HG03575 (cell line): ENCODE measurements at regions not wholly inside any gene's neighbourhood (a gene's known extent, or its start where the extent isn't known, plus 50 kb on each side); places are given as distances from the start of the nearest gene placed in this dataset.
"Not testable (repeated sequence)": the region's sequence is repeated elsewhere in the genome, so short reads cannot be mapped to it uniquely, and the experiment has no call there.

ENCODE experiments used
- ATAC-seq: cut with Tn5 transposase; IDR thresholded peaks from one replicate; pipeline ENCODE4 v1.9.1; 2021; ENCODE audit not compliant: unreplicated experiment, insufficient number of reproducible peaks, low FRiP score; ENCODE audit errors: extremely low read depth

DNA sequence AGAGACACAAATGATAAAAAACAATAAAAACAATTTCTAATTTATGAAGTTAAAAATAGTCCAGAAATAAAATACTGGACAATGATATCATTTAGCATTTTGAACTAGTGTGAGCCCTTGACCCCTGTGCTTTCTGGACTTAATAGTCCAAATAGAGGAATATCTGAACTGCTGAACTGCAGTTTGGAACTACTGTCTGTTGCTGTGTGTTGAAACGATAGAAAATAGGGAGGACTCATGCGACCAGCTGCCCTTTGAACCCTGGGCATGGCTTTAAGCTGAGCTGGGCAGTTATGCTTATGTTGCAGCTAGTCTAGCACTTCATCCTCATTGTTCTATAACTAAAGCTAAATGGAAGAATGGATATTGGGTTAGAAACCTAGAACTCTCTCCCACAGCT is 99.5 kb downstream of the FMR1NB start:
- ATAC-seq, result no peak

DNA sequence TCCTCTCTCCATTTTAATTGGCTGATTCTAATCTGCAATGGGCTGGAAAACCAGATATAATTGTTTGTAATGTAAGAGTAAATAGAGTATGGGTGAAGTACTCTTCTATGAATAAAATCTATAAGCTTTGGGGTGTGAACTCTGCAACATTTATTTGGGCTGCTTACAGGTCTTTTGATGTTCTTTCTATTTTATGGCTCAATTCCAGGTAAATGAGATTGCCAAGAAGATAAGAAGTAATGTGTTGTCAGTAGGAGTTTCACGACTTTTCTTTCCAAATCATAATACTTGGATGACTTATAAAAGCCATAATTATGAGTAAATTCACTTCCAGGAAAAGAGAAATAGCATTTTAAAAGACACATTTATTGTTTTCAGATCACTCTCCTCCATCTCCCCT is 103.5 kb downstream of the FMR1NB start:
- ATAC-seq, result no peak

DNA sequence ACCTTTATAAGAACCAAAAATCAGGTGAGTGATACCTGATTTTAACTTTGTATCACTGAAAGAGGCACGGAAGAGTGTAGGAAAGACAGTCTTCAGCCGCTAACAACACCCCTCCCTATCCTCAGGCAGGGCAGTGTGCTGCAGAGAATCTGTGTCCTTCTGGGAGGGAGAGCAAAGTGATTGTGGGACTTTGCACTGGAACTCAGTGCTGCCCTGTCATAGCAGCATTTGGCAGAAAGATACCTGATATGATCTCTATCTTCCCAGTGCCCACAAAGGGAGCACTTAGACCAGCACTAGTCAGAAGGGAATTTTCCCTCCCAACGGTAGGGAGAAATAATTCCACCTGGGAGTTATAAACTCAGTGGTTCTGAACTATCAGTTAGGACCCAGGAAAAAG is 139.0 kb downstream of the FMR1NB start:
- ATAC-seq, result no peak

DNA sequence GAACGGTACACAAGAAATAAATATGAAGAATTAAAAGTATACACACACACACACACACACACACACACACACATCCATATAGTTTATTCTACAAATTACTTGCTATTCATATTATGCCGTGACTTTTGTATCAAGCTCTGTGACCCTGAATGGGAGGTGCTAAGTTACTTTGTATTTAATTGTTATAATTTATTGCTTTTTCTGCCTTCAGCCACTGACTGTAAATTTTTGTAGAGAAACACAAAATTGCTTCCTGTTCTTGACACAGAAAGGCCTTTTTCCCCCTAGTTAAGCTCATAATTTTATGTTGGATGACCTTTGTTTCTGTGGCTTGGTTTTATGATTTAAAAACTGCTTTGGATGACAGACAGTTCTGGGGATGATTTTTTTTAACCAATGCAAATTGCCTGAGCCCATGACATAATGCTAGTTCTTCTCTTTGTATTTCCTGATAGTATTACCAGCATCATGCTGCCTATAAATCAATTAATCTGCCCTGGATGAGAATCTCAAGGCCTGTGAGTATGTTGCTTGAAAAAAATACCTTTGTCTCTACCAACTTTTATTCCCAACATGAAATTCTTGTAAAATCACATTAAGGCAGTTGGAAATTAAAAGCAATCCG is 140.0 kb downstream of the FMR1NB start:
- ATAC-seq, result no peak

DNA sequence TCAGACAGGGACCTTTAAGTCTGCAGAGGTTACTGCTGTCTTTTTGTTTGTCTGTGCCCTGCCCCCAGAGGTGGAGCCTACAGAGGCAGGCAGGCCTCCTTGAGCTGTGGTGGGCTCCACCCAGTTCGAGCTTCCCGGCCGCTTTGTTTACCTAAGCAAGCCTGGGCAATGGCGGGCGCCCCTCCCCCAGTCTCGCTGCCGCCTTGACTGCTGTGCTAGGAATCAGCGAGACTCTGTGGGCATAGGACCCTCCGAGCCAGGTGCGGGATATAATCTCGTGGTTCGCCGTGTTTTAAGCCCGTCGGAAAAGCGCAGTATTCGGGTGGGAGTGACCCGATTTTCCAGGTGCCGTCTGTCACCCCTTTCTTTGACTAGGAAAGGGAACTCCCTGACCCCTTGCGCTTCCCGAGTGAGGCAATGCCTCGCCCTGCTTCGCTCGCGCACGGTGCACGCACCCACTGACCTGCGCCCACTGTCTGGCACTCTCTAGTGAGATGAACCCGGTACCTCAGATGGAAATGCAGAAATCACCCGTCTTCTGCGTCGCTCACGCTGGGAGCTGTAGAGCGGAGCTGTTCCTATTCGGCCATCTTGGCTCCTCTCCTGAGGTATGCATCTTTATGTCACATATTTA is 147.9 kb downstream of the FMR1NB start:
- not testable (repeated sequence) for ATAC-seq

DNA sequence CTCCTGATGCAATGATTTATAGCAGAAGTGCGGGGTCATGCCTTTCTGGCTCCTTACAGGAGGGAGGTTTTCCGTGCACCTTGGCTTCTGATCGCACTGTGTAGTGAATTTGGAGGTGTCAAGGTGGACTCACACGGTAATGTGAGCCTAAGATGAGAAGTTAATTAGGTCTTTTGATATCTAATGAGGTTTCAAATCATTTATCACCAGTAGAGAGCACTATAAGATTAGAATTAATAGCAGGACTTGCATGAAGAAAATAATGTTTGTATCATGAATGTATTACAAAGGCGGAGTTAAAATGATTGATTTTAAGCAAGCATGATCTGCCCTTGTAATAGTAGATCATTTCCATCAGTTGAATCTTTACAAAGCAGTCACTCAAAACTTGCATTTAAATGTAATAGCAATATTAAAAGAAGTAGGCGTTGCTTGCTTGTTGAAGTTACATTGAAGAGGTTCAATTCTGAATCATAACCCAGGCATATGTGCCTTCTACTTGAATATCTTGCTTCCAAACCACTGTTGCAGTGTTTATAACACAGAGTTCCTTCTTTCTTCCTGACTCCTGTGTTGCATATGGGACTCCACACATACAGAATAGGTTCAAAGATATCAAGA is 152.1 kb downstream of the FMR1NB start:
- no peak for ATAC-seq

DNA sequence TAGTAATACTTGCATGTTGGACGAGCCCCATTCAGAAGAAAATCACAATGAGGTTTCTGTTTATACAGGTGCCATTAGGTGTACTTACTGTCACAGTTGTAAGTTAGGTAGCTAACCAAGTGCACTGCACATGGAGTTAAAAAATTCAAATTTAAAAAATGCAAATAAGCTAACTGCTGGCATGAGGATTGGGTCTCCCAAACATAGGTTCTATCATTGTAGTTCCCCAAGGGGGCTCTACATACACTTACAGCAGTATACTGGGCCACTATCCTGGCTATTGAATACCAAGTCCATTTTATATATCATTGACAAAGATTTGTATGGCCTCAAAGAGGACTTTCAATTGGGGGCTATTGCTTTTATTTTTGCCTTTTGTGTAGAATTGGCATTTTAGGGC is 153.4 kb downstream of the FMR1NB start:
- ATAC-seq, result no peak

DNA sequence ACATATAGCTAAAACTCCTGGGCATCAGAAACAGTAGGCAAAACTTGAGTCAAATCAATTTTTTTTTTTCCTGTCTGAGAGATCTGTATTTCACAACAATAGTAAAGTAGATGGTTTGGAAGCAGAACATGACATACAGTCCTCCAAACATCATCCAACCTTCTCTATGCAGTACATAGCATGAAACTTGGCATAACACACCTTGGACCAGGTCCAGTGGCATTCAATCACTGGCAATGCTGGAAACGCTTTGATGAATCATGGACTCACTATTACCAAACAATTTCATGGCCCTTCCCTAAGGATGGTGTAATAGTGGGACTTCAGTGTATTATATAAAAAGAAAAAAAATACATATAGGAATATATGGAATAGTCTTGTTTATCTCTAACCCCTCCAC is 154.6 kb downstream of the FMR1NB start:
- ATAC-seq, result no peak

DNA sequence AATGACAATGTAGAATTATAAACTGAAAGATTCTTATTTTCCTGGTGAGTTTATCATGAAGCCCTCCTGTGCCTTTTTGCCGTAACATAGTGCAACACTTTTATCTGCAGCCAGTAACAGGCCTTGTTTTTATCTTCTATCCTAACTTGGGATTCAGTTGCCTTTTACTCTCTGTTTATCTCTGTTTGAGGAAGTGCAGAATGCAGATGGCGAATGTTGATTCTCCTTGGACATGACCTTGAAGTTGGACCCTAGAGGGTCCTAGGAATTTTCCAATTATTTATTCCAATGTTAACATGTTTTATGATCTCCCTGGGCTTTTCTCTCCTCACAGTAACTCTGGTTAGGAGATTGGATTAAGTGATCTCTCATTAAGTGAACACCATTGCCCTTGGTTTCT is 165.0 kb downstream of the FMR1NB start:
- ATAC-seq, result no peak

DNA sequence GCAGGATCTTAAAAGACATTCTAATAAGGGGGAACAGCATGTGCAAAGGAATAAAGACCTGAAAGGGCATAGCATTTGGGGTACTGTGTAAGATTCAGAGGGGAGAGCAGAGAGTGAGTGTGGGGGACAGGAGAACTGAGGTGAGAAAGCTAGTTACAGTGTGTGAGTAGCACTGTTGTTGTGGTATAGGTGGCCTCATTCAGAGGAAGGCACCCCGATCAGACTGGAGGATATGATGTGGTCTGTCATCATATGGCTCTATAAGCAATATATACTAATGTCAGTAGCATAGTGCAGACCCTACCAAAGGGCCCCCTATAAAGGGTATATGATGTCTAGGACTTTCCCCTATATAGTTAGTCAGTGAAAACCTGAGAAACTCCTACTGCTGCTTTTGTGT is 175.8 kb downstream of the FMR1NB start:
- no peak for ATAC-seq

DNA sequence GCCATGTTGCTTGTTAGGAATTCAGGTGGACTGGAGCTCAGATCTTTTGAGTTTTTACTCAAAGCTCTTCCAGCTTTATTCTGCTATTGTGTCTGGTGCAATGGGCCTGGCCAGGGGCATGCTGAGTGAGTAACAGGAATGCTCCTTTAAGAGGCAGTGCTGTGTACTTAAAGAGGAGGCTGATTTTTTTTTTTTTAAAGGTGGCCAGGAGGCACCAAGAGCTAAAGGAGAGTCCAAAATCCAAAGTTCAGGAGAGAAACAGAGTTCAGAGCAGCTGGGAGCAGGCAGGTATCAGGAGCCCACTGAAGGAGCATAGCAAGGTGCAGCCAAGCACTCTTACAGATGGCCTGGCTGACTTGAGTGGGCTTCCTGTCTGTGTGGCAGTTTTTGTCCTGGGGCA is 178.7 kb downstream of the FMR1NB start:
- ATAC-seq, result no peak

DNA sequence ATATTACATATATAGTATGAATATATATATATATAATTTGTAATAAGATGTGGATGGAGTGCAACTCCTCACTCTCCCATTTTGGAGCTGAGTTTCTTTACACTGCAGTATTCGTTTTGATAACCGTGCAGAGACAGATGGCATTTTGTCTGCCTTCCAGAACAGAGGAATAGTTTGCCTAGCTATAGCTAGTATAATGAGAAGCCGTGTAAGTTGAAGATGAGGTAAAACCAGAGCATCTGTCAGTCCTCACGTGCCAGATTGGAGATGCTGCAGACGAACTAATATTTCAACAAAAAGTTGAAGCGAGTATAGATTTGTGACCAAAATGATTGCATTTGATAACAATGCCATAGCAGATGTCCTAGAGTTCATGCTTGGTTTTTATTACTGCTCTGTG is 180.6 kb downstream of the FMR1NB start:
- no peak for ATAC-seq

DNA sequence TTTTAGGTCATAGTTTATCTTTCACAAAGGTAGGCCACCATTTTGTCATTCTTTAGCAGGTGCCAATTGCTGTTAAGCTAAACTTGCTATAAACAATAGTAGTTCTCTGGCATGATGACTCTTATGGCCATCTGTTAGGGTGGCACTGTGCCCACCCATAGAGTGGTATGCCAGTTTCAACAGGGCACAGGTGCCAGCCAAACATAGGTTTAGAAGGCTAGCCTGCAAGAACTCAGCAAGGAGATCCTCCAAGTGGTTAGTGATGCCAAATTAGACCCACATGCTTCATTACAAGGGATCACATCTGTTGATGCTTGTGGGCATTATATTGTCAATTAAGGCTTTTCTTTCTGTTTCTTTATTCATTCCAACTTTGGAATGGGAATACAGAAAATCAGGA is 204.5 kb downstream of the FMR1NB start:
- no peak for ATAC-seq

DNA sequence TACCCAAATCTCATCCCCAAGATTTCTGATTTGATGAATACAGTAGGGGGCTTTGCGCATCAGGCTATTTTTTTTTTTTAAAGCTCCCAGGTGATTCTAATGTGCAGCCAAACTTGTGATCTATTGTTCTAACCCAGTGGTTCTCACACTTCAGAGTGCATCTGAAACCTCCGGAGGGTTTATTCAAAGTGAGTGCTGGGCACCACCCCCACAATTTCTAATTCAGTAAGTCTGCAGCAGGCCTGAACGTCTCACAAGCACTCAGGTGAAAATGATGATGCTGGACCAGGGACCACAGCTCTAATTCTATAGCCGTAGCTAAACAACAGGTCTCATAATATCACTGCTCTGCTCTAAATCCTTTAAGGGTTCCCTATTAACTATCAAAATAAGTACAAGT is 211.4 kb downstream of the FMR1NB start:
- ATAC-seq, result no peak

DNA sequence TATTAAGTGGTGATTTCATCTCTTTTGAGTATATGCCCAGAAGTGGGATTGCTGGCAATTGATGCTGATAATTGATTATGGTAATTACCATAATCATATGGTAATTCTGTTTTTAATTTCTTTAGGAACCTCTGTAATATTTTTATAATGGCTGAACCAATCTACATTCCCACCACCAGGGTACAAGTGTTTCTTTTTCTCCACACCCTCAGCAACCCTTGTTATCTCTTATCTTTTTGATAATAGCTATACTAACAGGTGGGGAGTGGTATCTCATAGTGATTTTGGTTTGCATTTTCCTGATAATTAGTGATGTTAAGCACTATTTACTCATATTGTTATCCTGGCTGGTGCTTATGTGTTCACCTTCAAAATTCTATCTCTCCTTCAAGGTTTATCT is 212.6 kb downstream of the FMR1NB start:
- no peak for ATAC-seq

DNA sequence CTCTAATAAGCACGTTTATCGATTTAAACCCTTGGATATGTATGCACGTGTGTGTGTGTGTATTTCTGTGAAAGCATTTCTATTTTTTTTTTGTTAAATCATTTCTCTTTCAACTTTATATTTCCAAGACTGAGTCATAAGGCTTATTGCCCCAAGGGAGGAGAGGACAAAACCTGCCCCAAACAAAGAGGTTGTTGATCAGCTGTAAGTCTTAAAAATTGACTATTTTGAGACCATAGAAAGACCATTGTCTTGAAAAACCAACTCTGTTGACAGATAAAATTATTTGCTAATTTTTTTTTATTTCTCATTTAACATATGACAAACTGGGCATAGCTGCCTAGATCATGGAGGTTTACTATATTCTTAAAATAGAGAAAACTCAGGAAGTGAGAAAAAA is 222.4 kb downstream of the FMR1NB start:
- no peak for ATAC-seq

DNA sequence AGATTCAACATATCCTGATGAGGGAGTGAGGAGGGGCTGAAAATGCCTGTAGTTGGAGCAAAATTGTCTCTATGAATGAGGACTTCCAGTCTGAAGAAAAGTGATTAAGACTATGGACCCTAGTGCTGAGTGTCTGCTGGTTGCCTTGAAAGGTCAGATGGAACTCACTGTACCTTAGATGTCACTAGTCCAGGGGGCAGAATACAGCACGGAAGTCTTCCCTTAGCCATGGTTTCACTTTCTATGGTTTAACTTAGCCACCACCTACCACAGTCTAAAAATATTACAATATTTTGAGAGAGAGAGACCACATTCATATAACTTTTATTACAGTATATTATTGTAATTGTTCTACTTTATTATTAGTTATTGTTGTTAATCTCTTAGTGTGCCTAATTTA is 223.1 kb downstream of the FMR1NB start:
- ATAC-seq, result no peak

DNA sequence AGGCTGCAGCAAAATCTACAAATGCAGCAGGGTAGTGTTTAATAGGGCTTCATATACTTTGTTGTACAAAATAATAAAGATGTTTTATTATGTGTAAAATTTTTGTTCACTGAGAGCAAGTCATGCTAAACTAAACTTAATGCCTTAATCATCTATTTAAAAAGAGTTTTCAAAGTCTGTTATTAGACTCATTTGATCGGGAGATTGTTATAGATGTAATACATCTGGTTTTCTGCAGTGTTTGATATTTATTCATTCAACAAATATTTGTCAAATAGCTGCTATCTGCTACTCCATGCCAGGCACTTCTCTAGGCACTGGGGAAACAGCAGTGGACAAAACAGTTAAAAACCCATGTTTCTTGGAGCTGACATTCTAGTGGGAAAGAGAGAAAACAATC is 233.6 kb downstream of the FMR1NB start:
- ATAC-seq, result no peak

DNA sequence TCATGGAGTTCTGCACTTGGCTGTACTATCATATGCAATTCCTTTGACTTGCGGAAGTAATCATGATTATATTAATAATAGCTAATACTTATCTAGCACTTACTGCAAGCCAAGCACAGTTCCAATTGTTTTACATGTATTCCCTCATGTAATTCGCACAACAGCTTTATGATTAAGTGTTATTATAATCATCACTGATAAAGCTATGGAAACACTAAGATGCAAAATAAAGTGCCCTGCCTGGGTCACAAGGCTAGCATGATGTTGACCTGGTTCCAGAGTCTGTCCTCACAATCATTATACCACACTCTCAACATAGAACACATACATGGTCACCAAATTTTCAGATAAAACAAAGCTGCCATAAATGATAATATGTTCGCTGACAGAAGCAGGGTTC is 234.6 kb downstream of the FMR1NB start:
- no peak for ATAC-seq

DNA sequence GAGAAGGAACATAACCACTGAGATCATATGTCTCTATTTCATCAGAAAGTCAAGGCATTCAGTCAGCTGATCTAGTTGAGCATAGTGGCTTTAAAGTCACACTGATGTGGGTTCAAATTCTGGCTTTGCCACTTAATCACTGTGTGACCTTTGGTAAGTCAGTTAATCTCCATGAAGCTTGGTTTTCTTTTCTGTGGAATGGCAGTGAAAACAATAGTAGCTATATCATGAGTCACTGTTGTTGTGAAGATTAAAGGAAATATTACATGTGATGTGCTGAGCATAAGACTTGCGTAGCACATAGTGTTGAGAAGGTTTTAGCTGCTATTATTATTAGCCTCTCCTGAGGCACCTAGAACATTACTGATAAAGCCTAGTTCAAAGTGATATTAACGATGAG is 242.2 kb downstream of the FMR1NB start:
- no peak for ATAC-seq

DNA sequence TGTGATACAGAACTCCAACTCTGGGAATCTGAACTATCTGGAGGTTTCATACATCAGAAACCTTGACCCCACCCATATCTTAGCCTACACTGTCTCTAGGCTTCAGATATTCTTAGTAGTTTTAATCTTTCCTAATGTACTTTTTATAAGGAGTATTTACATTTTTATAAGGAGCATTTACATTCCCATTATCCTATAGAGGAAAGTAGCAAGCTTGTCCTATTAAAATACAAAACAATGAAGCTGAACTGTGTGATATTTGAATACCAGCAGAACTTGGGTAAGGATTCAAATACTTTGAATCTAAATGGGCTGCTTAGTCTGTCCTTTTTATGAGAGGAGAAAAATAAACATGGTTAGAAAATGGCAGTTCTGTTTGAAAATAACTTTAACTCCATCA is 247.4 kb downstream of the FMR1NB start:
- no peak for ATAC-seq
